ENCODE measurements at regions not wholly inside any gene's neighbourhood (a gene's known extent, or its start where the extent isn't known, plus 50 kb on each side); places are given as distances from the start of the nearest gene placed in this dataset.

DNA sequence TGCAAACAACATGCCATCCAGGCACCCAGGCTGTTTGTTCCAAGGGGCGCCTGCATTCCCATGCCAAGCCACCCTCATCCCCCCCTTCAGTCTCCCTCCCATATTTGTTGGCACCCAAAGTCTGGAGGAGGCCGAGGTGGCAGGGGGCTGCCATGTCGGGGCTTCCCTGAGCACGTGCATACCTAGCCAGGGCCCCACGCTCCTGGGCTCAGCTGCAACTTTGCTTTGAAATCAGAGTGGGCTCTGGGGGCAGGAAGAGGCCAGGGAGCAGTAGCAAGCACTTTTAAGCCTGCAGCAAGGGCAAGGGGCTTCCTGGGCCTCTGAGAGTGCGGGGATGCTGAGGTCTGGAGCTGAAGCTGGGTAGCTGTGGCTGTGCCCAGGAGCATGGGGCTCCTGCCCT, 655.9 kb upstream of the EYS start:
- H3K4me3 Mint-ChIP-seq (ENCODE audit: unreplicated experiment), result no peak overlapping the region
- H3K4me1 Mint-ChIP-seq (ENCODE audit: low read depth), result peaks cover 5% of the 10 kb centered on the region
- no peaks in the 10 kb centered on the region for H3K9me3 Mint-ChIP-seq (ENCODE audit: low read depth)
- TF ChIP-seq, protein P1, sequence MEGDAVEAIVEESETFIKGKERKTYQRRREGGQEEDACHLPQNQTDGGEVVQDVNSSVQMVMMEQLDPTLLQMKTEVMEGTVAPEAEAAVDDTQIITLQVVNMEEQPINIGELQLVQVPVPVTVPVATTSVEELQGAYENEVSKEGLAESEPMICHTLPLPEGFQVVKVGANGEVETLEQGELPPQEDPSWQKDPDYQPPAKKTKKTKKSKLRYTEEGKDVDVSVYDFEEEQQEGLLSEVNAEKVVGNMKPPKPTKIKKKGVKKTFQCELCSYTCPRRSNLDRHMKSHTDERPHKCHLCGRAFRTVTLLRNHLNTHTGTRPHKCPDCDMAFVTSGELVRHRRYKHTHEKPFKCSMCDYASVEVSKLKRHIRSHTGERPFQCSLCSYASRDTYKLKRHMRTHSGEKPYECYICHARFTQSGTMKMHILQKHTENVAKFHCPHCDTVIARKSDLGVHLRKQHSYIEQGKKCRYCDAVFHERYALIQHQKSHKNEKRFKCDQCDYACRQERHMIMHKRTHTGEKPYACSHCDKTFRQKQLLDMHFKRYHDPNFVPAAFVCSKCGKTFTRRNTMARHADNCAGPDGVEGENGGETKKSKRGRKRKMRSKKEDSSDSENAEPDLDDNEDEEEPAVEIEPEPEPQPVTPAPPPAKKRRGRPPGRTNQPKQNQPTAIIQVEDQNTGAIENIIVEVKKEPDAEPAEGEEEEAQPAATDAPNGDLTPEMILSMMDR (IDR thresholded peaks at IDR 0.05), result no peak
- no peak for DNase-seq (ENCODE audit: low spot score)
- H3K27ac Mint-ChIP-seq (ENCODE audit: unreplicated experiment), result no peak overlapping the region
- H3K27me3 Mint-ChIP-seq (ENCODE audit: low read depth), result no peaks in the 10 kb centered on the region
- no peaks in the 10 kb centered on the region for H3K36me3 Mint-ChIP-seq (ENCODE audit: low read depth)

DNA sequence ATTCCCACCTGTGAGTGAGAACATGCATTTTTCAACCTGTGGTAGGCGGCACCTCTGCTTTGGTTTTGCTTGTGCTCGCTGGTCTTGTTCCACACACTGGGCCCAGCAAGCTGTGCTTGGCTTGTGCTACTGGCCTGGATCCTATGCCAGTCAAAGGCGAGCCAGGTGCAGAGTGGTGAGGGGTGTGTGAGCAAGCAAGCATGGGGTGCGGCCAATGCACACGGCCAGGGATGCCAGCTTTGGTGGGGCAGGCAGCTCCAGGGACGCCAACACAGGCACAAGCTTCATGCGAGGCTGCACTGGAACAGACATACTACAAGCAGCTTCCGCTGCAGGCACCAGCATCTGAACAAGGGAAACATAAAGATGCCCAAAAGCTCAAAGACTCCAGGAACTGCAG, 654.9 kb upstream of the EYS start:
- Mint-ChIP-seq H3K36me3 (ENCODE audit: low read depth) (no peaks in the 10 kb centered on the region), H3K4me1 (ENCODE audit: low read depth) (peaks cover 5% of the 10 kb centered on the region), H3K9me3 (ENCODE audit: low read depth) (no peaks in the 10 kb centered on the region), H3K4me3 (ENCODE audit: unreplicated experiment) (no peak overlapping the region), H3K27ac (ENCODE audit: unreplicated experiment) (no peak overlapping the region), H3K27me3 (ENCODE audit: low read depth) (no peaks in the 10 kb centered on the region)
- no peak for DNase-seq (ENCODE audit: low spot score)
- TF ChIP-seq, protein P1 (IDR thresholded peaks at IDR 0.05), result no peak

DNA sequence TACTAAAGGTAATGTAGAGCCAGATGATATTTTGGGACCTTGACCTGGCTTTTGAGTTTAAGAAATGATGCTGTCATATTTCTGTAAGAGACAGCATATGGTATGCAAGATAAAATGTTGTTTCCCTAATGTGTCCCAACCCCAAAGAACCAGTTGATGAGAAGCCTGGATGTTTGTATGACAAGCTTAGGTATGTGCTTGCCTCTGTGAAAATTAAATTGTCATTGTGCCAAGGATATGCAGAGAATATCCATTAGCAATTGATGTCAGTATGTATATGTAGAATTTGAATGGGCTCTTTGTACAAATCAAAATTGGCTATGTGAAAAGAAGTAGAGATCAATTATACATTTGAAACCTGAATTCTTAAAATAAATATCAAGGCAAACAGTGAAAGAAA, 650.8 kb upstream of the EYS start:
- Mint-ChIP-seq H3K9me3 (ENCODE audit: low read depth) (no peaks in the 10 kb centered on the region), H3K36me3 (ENCODE audit: low read depth) (no peaks in the 10 kb centered on the region), H3K4me3 (ENCODE audit: unreplicated experiment) (no peak overlapping the region), H3K4me1 (ENCODE audit: low read depth) (no peaks in the 10 kb centered on the region), H3K27me3 (ENCODE audit: low read depth) (no peaks in the 10 kb centered on the region), H3K27ac (ENCODE audit: unreplicated experiment) (no peak overlapping the region)
- TF ChIP-seq, protein P1 (IDR thresholded peaks at IDR 0.05), result no peak
- DNase-seq (ENCODE audit: low spot score), result no peak

DNA sequence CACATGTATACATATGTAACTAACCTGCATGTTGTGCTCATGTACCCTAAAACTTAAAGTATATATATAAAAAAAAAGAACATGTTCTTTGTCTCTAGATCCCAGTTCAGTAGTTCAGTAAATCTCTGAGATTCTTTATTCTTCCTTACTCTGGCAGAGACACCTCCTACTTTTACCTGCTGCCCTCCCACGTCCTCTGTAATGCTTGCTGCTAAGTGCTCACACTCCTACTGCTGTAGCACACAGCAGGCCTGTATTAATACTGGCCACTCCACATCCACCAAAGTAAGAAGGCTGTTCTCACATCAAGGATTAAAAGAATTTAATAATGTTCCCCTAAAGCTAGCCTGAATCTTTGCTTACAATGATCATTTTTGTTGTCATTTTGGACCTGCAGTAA, 648.4 kb upstream of the EYS start:
- no peak overlapping the region for H3K27ac Mint-ChIP-seq (ENCODE audit: unreplicated experiment)
- DNase-seq (ENCODE audit: low spot score), result no peak
- no peaks in the 10 kb centered on the region for H3K27me3 Mint-ChIP-seq (ENCODE audit: low read depth)
- no peak overlapping the region for H3K4me3 Mint-ChIP-seq (ENCODE audit: unreplicated experiment)
- no peaks in the 10 kb centered on the region for H3K36me3 Mint-ChIP-seq (ENCODE audit: low read depth)
- no peaks in the 10 kb centered on the region for H3K4me1 Mint-ChIP-seq (ENCODE audit: low read depth)
- no peaks in the 10 kb centered on the region for H3K9me3 Mint-ChIP-seq (ENCODE audit: low read depth)
- TF ChIP-seq, protein P1 (IDR thresholded peaks at IDR 0.05), result no peak

DNA sequence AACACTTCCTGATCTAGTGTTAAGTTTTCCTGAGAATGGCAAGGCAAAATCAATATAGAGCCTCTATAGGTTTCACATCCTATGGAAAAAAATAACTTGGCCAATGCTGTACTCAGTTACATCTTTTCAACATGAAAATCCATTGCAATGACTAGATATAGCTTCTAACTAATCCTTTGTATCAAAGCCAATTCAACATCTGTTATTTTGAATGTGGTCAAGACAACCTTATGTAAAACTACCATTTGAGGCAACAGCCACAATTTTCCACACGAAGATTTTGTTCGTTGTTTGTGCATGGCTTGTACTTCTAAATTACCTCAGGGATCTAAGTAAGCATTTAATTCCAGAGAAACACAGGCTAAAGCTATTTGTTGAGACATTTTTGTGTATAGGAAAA, 637.8 kb upstream of the EYS start:
- H3K4me1 Mint-ChIP-seq (ENCODE audit: low read depth), result no peaks in the 10 kb centered on the region
- DNase-seq (ENCODE audit: low spot score), result no peak
- H3K9me3 Mint-ChIP-seq (ENCODE audit: low read depth), result peaks cover 3% of the 10 kb centered on the region
- TF ChIP-seq, protein P1 (IDR thresholded peaks at IDR 0.05), result no peak
- H3K27ac Mint-ChIP-seq (ENCODE audit: unreplicated experiment), result no peak overlapping the region
- H3K4me3 Mint-ChIP-seq (ENCODE audit: unreplicated experiment), result no peak overlapping the region
- H3K36me3 Mint-ChIP-seq (ENCODE audit: low read depth), result no peaks in the 10 kb centered on the region
- no peaks in the 10 kb centered on the region for H3K27me3 Mint-ChIP-seq (ENCODE audit: low read depth)
